ENCODE measurements at regions not wholly inside any gene's neighbourhood (a gene's known extent, or its start where the extent isn't known, plus 50 kb on each side); places are given as distances from the start of the nearest gene placed in this dataset.

DNA sequence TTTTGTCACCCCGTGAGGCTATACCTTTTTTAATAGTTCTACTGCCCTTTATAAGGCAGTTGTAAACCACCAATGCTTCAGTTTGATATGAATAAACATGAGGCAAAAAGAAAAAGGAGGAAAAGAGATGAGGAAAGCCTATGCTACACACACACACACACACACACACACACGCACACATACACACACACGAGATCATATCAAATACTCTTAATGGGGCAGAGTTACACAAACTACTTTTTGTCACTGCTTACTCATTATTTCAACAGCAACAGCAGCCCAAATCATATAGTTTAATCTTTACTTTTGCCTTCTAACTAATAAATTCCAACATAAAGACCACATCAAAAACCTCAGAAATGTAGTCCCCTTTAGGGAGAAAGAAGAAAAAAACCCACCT is 116.8 kb upstream of the PAM start:
- no peak for TF ChIP-seq POLR2AphosphoS5 (IDR thresholded peaks at IDR 0.05; ENCODE audit: low read depth, low read length)
- TF ChIP-seq POLR2A (IDR thresholded peaks at IDR 0.05; ENCODE audit: low read depth, low read length): no peak
- no peak for TF ChIP-seq TAF1 (IDR thresholded peaks at IDR 0.05; ENCODE audit: low read depth, low read length)
- TF ChIP-seq SPI1 (IDR thresholded peaks at IDR 0.05; ENCODE audit: low read depth, low read length): no peak
- no peak for TF ChIP-seq PAX5 (IDR thresholded peaks at IDR 0.05; ENCODE audit: insufficient read depth, low read length, severe bottlenecking)
